ENCODE measurements at regions not wholly inside any gene's neighbourhood (a gene's known extent, or its start where the extent isn't known, plus 50 kb on each side); places are given as distances from the start of the nearest gene placed in this dataset.

DNA sequence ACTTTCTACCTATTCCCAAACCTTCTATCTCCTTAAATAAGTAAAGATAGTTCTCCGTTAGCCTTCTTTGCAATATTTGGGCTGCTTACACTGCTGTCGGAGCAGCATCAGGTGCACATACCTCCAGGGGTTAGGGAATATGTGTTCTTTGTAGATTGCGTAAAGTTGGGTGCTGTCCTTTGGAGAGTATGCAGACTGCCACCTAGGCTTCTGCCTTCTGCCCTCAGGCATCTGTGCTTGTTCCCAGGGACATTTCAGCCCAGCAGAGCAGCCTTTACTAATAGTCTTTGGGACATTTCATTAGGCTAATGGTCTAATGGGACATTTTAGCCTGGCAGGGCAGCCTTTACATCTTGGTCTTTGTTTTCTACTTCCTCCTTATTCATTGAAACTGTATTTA is 260.6 kb downstream of the TPBG start:
- TF ChIP-seq, protein P1, sequence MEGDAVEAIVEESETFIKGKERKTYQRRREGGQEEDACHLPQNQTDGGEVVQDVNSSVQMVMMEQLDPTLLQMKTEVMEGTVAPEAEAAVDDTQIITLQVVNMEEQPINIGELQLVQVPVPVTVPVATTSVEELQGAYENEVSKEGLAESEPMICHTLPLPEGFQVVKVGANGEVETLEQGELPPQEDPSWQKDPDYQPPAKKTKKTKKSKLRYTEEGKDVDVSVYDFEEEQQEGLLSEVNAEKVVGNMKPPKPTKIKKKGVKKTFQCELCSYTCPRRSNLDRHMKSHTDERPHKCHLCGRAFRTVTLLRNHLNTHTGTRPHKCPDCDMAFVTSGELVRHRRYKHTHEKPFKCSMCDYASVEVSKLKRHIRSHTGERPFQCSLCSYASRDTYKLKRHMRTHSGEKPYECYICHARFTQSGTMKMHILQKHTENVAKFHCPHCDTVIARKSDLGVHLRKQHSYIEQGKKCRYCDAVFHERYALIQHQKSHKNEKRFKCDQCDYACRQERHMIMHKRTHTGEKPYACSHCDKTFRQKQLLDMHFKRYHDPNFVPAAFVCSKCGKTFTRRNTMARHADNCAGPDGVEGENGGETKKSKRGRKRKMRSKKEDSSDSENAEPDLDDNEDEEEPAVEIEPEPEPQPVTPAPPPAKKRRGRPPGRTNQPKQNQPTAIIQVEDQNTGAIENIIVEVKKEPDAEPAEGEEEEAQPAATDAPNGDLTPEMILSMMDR (IDR thresholded peaks at IDR 0.05), result no peak
- TF ChIP-seq KAT7 (CRISPR knock-in tag; IDR thresholded peaks at IDR 0.05; ENCODE audit: borderline replicate concordance) (no peak), ZNF121 (CRISPR knock-in tag; IDR thresholded peaks at IDR 0.05) (no peak), NR2C2 (CRISPR knock-in tag; IDR thresholded peaks at IDR 0.05) (no peak), NFE2L1 (CRISPR knock-in tag; IDR thresholded peaks at IDR 0.05) (no peak), ELF4 (CRISPR knock-in tag; IDR thresholded peaks at IDR 0.05; ENCODE audit: low read depth) (no peak), SP1 (CRISPR knock-in tag; conservative IDR thresholded peaks at IDR 0.05) (no peak), FOXP1 (CRISPR knock-in tag; IDR thresholded peaks at IDR 0.05; ENCODE audit: borderline replicate concordance) (no peak)
- TF ChIP-seq, protein P2, sequence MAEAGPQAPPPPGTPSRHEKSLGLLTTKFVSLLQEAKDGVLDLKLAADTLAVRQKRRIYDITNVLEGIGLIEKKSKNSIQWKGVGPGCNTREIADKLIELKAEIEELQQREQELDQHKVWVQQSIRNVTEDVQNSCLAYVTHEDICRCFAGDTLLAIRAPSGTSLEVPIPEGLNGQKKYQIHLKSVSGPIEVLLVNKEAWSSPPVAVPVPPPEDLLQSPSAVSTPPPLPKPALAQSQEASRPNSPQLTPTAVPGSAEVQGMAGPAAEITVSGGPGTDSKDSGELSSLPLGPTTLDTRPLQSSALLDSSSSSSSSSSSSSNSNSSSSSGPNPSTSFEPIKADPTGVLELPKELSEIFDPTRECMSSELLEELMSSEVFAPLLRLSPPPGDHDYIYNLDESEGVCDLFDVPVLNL (CRISPR knock-in tag; IDR thresholded peaks at IDR 0.05; ENCODE audit: borderline replicate concordance, low read depth), result no peak
- TF ChIP-seq, protein P3, sequence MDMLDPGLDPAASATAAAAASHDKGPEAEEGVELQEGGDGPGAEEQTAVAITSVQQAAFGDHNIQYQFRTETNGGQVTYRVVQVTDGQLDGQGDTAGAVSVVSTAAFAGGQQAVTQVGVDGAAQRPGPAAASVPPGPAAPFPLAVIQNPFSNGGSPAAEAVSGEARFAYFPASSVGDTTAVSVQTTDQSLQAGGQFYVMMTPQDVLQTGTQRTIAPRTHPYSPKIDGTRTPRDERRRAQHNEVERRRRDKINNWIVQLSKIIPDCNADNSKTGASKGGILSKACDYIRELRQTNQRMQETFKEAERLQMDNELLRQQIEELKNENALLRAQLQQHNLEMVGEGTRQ (CRISPR knock-in tag; IDR thresholded peaks at IDR 0.05), result no peak
- TF ChIP-seq, protein P4, sequence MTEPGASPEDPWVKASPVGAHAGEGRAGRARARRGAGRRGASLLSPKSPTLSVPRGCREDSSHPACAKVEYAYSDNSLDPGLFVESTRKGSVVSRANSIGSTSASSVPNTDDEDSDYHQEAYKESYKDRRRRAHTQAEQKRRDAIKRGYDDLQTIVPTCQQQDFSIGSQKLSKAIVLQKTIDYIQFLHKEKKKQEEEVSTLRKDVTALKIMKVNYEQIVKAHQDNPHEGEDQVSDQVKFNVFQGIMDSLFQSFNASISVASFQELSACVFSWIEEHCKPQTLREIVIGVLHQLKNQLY (CRISPR knock-in tag; IDR thresholded peaks at IDR 0.05), result no peak
- TF ChIP-seq, protein P5, sequence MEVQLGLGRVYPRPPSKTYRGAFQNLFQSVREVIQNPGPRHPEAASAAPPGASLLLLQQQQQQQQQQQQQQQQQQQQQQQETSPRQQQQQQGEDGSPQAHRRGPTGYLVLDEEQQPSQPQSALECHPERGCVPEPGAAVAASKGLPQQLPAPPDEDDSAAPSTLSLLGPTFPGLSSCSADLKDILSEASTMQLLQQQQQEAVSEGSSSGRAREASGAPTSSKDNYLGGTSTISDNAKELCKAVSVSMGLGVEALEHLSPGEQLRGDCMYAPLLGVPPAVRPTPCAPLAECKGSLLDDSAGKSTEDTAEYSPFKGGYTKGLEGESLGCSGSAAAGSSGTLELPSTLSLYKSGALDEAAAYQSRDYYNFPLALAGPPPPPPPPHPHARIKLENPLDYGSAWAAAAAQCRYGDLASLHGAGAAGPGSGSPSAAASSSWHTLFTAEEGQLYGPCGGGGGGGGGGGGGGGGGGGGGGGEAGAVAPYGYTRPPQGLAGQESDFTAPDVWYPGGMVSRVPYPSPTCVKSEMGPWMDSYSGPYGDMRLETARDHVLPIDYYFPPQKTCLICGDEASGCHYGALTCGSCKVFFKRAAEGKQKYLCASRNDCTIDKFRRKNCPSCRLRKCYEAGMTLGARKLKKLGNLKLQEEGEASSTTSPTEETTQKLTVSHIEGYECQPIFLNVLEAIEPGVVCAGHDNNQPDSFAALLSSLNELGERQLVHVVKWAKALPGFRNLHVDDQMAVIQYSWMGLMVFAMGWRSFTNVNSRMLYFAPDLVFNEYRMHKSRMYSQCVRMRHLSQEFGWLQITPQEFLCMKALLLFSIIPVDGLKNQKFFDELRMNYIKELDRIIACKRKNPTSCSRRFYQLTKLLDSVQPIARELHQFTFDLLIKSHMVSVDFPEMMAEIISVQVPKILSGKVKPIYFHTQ (CRISPR knock-in tag; IDR thresholded peaks at IDR 0.05), result no peak
- TF ChIP-seq, protein P6, sequence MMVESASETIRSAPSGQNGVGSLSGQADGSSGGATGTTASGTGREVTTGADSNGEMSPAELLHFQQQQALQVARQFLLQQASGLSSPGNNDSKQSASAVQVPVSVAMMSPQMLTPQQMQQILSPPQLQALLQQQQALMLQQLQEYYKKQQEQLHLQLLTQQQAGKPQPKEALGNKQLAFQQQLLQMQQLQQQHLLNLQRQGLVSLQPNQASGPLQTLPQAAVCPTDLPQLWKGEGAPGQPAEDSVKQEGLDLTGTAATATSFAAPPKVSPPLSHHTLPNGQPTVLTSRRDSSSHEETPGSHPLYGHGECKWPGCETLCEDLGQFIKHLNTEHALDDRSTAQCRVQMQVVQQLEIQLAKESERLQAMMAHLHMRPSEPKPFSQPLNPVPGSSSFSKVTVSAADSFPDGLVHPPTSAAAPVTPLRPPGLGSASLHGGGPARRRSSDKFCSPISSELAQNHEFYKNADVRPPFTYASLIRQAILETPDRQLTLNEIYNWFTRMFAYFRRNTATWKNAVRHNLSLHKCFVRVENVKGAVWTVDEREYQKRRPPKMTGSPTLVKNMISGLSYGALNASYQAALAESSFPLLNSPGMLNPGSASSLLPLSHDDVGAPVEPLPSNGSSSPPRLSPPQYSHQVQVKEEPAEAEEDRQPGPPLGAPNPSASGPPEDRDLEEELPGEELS (CRISPR knock-in tag; IDR thresholded peaks at IDR 0.05), result no peak
